Loucy (cell line): ENCODE measurements at regions not wholly inside any gene's neighbourhood (a gene's known extent, or its start where the extent isn't known, plus 50 kb on each side); places are given as distances from the start of the nearest gene placed in this dataset.

ENCODE experiments used
- CTCF ChIP-seq: fragments of 200-600 bp; sonication (generic); conservative IDR thresholded peaks from 2 replicates; pipeline ENCODE4 v1.5.1; 2014; ENCODE audit warnings: mild to moderate bottlenecking, antibody characterized with exemption, low read length
- EZH2phosphoT487 ChIP-seq: fragments of 200-600 bp; IDR thresholded peaks from 2 replicates; pipeline ENCODE4 v1.6.1; 2018; ENCODE audit warnings: antibody characterized with exemption, mild to moderate bottlenecking, moderate library complexity, borderline replicate concordance

- TF ChIP-seq CTCF, result no peak
- no peak for TF ChIP-seq EZH2phosphoT487
Measured at GRCh38 chr6:105832313-105832761, 253.8 kb upstream of the PRDM1 start.
